ENCODE measurements at regions not wholly inside any gene's neighbourhood (a gene's known extent, or its start where the extent isn't known, plus 50 kb on each side); places are given as distances from the start of the nearest gene placed in this dataset.

DNA sequence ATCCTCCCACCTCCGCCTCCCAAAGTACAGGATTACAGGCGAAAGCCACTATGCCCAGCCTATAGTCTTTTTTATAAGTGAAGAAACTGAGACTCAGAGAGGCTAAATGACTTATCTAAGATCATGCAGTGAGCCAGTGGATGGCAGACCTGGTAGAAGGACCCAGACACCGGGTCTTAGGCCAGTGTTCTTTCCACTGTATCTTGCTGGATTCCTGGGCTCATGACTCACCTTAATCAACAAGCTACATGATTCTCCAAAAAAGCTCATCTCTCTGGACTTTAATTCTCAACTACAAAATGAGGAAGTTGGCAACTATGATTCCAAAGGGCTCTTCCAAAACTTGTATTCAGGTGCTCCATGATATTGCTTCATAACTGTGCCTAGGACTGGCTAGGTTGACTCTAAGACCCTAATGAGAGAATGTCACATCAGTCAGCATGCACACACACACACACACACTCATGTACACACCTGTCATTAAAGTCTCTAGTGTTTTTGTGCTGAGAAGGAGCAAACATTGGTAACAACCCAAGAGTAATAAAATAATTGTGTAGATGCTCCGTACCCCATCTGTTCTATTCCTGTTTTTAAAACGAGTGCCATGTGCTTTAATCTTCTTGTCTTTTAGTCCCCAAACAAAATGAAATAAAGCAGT, 89.7 kb upstream of the SLC4A7 start:
- TF ChIP-seq POLR2A (IDR thresholded peaks at IDR 0.05; ENCODE audit: low read depth, low read length) (no peak), TAF1 (IDR thresholded peaks at IDR 0.05; ENCODE audit: borderline replicate concordance, low read depth, low read length) (no peak)

Data from GM12892 (cell line).